ENCODE measurements at regions not wholly inside any gene's neighbourhood (a gene's known extent, or its start where the extent isn't known, plus 50 kb on each side); places are given as distances from the start of the nearest gene placed in this dataset.

GRCh38 chr2:67667054-67667908 is 270.1 kb downstream of the ETAA1 start:
- TF ChIP-seq CTCF (IDR thresholded peaks at IDR 0.05), result no peak
- Mint-ChIP-seq H3K4me1 (no peaks in the 10 kb centered on the region), H3K36me3 (no peaks in the 10 kb centered on the region), H3K27ac (no peak overlapping the region), H3K27me3 (ENCODE audit: low read depth in 3 of 3) (peaks cover 1 to 6% (median 5%) of the 10 kb centered on the region in 3 donors), H3K4me3 (no peak overlapping the region), H3K9me3 (peaks cover 0 to 2% (median 0%) of the 10 kb centered on the region in 7 donors)
- H3K9ac ChIP-seq (ENCODE audit: insufficient read depth, low read length, poor library complexity, severe bottlenecking), result no peak overlapping the region
- no peak overlapping the region for H2AFZ ChIP-seq (ENCODE audit: insufficient read depth, low read depth, low read length, poor library complexity, severe bottlenecking)
- H3K79me2 ChIP-seq (ENCODE audit: insufficient read depth, low read length), result no peaks in the 10 kb centered on the region
- no peaks in the 10 kb centered on the region for H3K9me3 ChIP-seq (replicated peaks in 1 of 2; ENCODE audit: control insufficient read depth in 1 of 2, insufficient read depth in 1 of 2, low read length in 2 of 2)
- no peaks in the 10 kb centered on the region for H4K20me1 ChIP-seq (ENCODE audit: insufficient read depth, low read length)
- intact Hi-C loops (cut with micrococcal nuclease), result no loop called here
- H3K27ac ChIP-seq (ENCODE audit: low read depth in 1 of 2, low read length in 2 of 2), result no peak overlapping the region
- 89% methylated on average over 1 of the region's 2 CpGs for WGBS (ENCODE audit: insufficient coverage)
- no peaks in the 10 kb centered on the region for H3K4me1 ChIP-seq (ENCODE audit: control insufficient read depth in 1 of 2, insufficient read depth in 2 of 2, low read length in 2 of 2)
- no peak overlapping the region for H3K4me2 ChIP-seq (replicated peaks; ENCODE audit: extremely low read depth, low read length, poor library complexity, severe bottlenecking)
- no peaks in the 10 kb centered on the region for H3K36me3 ChIP-seq (replicated peaks in 1 of 2; ENCODE audit: control insufficient read depth in 1 of 2, insufficient read depth in 2 of 2, low read length in 2 of 2)
- no peak for DNase-seq
- no peaks in the 10 kb centered on the region for H3K27me3 ChIP-seq (ENCODE audit: control insufficient read depth in 2 of 2, insufficient read depth in 2 of 2, low read length in 2 of 2)
- H3K4me3 ChIP-seq (replicated peaks in 1 of 3; ENCODE audit: low read depth in 2 of 3, low read length in 3 of 3), result no peak overlapping the region

GRCh38 chr2:67668538-67668937 is 271.4 kb downstream of the ETAA1 start:
- Histone ChIP-seq H3K9me3 (replicated peaks in 1 of 2; ENCODE audit: control insufficient read depth in 1 of 2, insufficient read depth in 1 of 2, low read length in 2 of 2) (no peaks in the 10 kb centered on the region), H2AFZ (ENCODE audit: insufficient read depth, low read depth, low read length, poor library complexity, severe bottlenecking) (no peak overlapping the region), H3K9ac (ENCODE audit: insufficient read depth, low read length, poor library complexity, severe bottlenecking) (no peak overlapping the region), H3K4me1 (ENCODE audit: control insufficient read depth in 1 of 2, insufficient read depth in 2 of 2, low read length in 2 of 2) (no peaks in the 10 kb centered on the region), H4K20me1 (ENCODE audit: insufficient read depth, low read length) (no peaks in the 10 kb centered on the region), H3K79me2 (ENCODE audit: insufficient read depth, low read length) (no peaks in the 10 kb centered on the region), H3K27ac (ENCODE audit: low read depth in 1 of 2, low read length in 2 of 2) (no peak overlapping the region), H3K27me3 (ENCODE audit: control insufficient read depth in 2 of 2, insufficient read depth in 2 of 2, low read length in 2 of 2) (no peaks in the 10 kb centered on the region), H3K4me3 (replicated peaks in 1 of 3; ENCODE audit: low read depth in 2 of 3, low read length in 3 of 3) (no peak overlapping the region), H3K4me2 (replicated peaks; ENCODE audit: extremely low read depth, low read length, poor library complexity, severe bottlenecking) (no peak overlapping the region), H3K36me3 (replicated peaks in 1 of 2; ENCODE audit: control insufficient read depth in 1 of 2, insufficient read depth in 2 of 2, low read length in 2 of 2) (no peaks in the 10 kb centered on the region)
- no peak overlapping the region for H3K27ac Mint-ChIP-seq
- H3K36me3 Mint-ChIP-seq, result no peaks in the 10 kb centered on the region
- DNase-seq, result no peak
- intact Hi-C loops (cut with micrococcal nuclease), result no loop called here
- TF ChIP-seq CTCF (IDR thresholded peaks at IDR 0.05), result no peak
- H3K9me3 Mint-ChIP-seq, result peaks cover 0 to 2% (median 0%) of the 10 kb centered on the region in 7 donors
- no peak overlapping the region for H3K4me3 Mint-ChIP-seq
- peaks cover 1 to 6% (median 5%) of the 10 kb centered on the region in 3 donors for H3K27me3 Mint-ChIP-seq (ENCODE audit: low read depth in 3 of 3)
- no peaks in the 10 kb centered on the region for H3K4me1 Mint-ChIP-seq
